Thoracic aorta (tissue), 2 donors: ENCODE measurements at regions not wholly inside any gene's neighbourhood (a gene's known extent, or its start where the extent isn't known, plus 50 kb on each side); places are given as distances from the start of the nearest gene placed in this dataset.

Experiments used
- ATAC-seq: fragments of 150-250 bp; one replicate; pipeline ENCODE4 v1.8.0; 2017; ENCODE audit warnings: low read depth; ENCODE audit not compliant: insufficient number of reproducible peaks, low FRiP score
- DNase-seq: peaks from one replicate; pipeline ENCODE4 v3.0.0-alpha.2; 2020; ENCODE audit warnings: low spot score
- H3K27ac ChIP-seq, 2 donors: fragments of 200-600 bp; sonication (generic); 1 replicate in 1 of 2; 2 replicates in 1 of 2; pipeline ENCODE4 v1.5.1; 2016; ENCODE audit warnings: mild to moderate bottlenecking in 2 of 2, moderate library complexity in 2 of 2
- H3K27me3 ChIP-seq: fragments of 200-600 bp; sonication (generic); replicated peaks from 2 replicates; pipeline ENCODE4 v1.6.0; 2016; ENCODE audit warnings: mild to moderate bottlenecking; ENCODE audit not compliant: insufficient read depth
- H3K36me3 ChIP-seq: fragments of 200-600 bp; sonication (generic); one replicate; pipeline ENCODE4 v1.5.1; 2016
- H3K4me1 ChIP-seq, 2 donors: fragments of 200-600 bp; sonication (generic); 1 replicate in 1 of 2; 2 replicates in 1 of 2; pipeline versions ENCODE4 v1.5.1 to v1.6.0; 2016; ENCODE audit warnings: low read depth in 2 of 2, mild to moderate bottlenecking in 1 of 2; ENCODE audit not compliant: control insufficient read depth in 1 of 2
- H3K4me3 ChIP-seq: fragments of 200-600 bp; sonication (generic); 2 replicates; pipeline ENCODE4 v1.5.1; 2016; ENCODE audit warnings: mild to moderate bottlenecking
- H3K9me3 ChIP-seq: fragments of 200-600 bp; sonication (generic); 2 replicates; pipeline ENCODE4 v1.5.1; 2016
- TF ChIP-seq, protein P1 (sequence below): fragments of 200-600 bp; sonication (generic); IDR thresholded peaks from one replicate; pipeline ENCODE4 v1.5.1; 2019; ENCODE audit warnings: antibody characterized with exemption

DNA sequence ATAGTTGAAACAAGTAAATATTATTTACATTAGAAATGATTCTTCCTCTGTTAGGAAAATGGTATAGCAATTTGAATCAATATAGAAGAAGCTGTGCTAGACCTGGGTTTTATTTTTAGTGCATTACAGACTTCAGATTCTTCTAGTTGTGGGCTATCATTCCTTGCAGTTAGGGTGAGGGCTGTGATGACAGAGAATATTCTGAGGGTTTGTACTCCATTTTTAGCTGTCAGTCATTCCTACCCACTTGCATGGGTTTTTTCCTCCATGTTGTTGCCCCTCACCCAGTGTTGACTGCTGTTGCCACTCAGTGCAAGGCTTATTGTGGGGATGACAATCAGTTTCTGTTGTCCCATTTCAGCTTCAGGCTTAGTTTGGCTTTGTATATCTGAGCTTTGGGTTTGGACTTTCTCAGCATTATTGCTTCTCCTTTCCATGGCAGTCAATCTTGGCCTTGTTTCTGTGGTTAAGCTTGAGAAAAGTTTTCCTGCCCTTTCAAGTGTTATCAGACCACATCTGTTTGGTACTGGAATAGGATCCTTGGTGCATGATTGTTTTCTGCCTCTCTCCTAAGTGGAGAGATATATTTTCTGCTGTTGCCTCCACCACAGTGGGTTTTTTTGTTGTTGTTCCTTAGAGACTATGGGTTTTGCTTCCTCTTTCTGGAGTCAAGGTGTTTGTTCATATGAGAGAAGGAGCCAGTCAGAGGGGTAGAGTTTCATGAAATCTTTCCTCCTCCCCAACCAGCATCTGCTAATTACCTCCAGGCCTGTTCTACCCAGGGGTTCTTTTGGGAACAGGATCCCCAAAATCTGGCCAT lies 312.7 kb upstream of the CWC22 start:
- ATAC-seq (no peak), DNase-seq (no peak)
- Histone ChIP-seq H3K4me1 (no peaks in the 10 kb centered on the region), H3K27ac (no peak overlapping the region), H3K9me3 (no peaks in the 10 kb centered on the region), H3K4me3 (no peak overlapping the region), H3K36me3 (no peaks in the 10 kb centered on the region), H3K27me3 (no peaks in the 10 kb centered on the region)
- TF ChIP-seq, protein P1, sequence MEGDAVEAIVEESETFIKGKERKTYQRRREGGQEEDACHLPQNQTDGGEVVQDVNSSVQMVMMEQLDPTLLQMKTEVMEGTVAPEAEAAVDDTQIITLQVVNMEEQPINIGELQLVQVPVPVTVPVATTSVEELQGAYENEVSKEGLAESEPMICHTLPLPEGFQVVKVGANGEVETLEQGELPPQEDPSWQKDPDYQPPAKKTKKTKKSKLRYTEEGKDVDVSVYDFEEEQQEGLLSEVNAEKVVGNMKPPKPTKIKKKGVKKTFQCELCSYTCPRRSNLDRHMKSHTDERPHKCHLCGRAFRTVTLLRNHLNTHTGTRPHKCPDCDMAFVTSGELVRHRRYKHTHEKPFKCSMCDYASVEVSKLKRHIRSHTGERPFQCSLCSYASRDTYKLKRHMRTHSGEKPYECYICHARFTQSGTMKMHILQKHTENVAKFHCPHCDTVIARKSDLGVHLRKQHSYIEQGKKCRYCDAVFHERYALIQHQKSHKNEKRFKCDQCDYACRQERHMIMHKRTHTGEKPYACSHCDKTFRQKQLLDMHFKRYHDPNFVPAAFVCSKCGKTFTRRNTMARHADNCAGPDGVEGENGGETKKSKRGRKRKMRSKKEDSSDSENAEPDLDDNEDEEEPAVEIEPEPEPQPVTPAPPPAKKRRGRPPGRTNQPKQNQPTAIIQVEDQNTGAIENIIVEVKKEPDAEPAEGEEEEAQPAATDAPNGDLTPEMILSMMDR: no peak

DNA sequence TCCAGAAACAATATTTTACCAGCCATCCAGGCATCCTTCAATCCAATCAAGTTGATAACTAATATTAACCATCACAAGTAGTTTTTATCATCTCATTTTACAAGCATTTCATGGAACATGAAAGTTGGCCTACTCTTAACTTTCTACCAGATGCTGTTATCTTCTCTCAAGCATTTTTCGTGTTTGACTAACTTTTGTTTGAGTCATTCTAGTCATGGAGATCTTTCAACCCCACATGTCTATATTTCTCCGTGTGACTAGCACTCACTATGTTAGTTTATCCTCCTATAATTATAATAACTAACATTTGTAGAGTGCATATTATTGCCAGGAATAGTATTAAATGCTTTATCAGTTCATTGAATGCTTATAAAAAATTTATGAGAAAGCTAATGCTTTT lies 307.0 kb upstream of the CWC22 start:
- H3K27me3 ChIP-seq: no peaks in the 10 kb centered on the region
- no peaks in the 10 kb centered on the region for H3K36me3 ChIP-seq
- TF ChIP-seq, protein P1: no peak
- H3K4me3 ChIP-seq: no peak overlapping the region
- no peak for DNase-seq
- no peaks in the 10 kb centered on the region for H3K4me1 ChIP-seq
- H3K27ac ChIP-seq: no peak overlapping the region
- no peaks in the 10 kb centered on the region for H3K9me3 ChIP-seq
- no peak for ATAC-seq

DNA sequence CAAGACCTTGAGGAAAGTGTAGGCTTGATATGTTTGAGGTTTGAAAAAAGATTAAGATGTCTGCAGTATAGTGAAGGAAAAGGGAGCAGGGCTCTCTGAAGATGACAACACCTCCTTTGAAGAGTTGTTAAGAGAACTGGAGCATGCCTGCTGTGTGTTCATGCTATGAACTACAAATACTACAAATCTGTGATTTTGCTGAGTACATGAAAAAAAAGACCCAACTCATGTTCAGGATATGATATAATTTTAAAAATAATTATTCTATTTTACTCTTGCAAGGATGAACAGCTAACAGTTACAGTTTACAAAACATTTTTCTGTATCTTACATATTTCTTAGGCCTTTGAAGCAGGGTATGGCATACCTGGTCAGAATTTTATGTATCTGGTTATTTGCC lies 305.4 kb upstream of the CWC22 start:
- DNase-seq (no peak), ATAC-seq (no peak)
- Histone ChIP-seq H3K4me3 (no peak overlapping the region), H3K27me3 (no peaks in the 10 kb centered on the region), H3K36me3 (no peaks in the 10 kb centered on the region), H3K9me3 (no peaks in the 10 kb centered on the region), H3K4me1 (no peaks in the 10 kb centered on the region), H3K27ac (no peak overlapping the region)
- TF ChIP-seq, protein P1: no peak

DNA sequence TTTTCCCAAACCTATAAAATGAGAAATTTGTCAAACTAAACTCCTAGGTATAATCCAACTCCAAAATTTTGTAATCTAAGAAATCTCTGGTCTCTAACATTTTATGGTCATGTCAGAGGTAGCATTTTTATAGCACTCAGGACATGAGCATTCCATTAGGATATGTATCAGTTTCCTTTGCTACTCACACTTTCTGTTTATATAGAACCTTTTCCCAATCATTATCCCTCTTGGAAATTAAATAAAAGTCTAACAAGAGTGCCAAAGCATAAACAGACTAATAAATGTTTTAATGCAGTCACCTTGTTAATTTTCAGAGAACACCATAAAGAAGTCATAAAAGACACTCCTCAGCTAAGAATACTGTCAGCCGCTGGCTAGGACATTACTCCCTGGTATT lies 300.0 kb upstream of the CWC22 start:
- Histone ChIP-seq H3K4me3 (no peak overlapping the region), H3K36me3 (no peaks in the 10 kb centered on the region), H3K9me3 (no peaks in the 10 kb centered on the region), H3K27me3 (no peaks in the 10 kb centered on the region), H3K4me1 (no peaks in the 10 kb centered on the region), H3K27ac (no peak overlapping the region)
- ATAC-seq: no peak
- DNase-seq: no peak
- TF ChIP-seq, protein P1: no peak

DNA sequence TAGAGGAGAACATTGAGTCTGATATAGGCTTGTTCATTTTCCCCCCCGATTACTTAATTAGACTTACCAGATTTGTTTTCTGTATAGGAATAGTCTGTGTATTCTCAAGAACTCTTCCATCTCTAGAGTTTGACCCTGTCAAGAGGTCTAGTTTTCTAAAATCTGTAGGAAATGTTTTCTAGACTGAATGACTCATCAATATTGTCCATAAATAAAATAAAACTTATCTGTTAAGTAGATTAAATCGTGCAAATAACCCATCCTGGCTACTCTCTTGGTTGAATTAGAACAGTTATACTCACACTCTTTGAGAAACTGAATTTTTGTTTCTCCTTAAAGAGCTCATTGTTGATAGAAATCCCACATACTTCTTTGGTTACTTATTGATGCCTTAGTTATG lies 299.2 kb upstream of the CWC22 start:
- Histone ChIP-seq H3K36me3 (no peaks in the 10 kb centered on the region), H3K27ac (no peak overlapping the region), H3K4me3 (no peak overlapping the region), H3K9me3 (no peaks in the 10 kb centered on the region), H3K4me1 (no peaks in the 10 kb centered on the region), H3K27me3 (no peaks in the 10 kb centered on the region)
- TF ChIP-seq, protein P1: no peak
- ATAC-seq: no peak
- DNase-seq: no peak
